Subcutaneous abdominal adipose tissue (tissue), 5 donors: ENCODE measurements at regions not wholly inside any gene's neighbourhood (a gene's known extent, or its start where the extent isn't known, plus 50 kb on each side); places are given as distances from the start of the nearest gene placed in this dataset.

Experiments
- H3K27ac ChIP-seq: one replicate; pipeline ENCODE4 v1.7.0; 2013; ENCODE audit warnings: low read depth, mild to moderate bottlenecking, inconsistent platforms, low read length, moderate library complexity
- H3K27me3 ChIP-seq, 5 donors: one replicate each; pipeline ENCODE4 v1.7.0; 2013; ENCODE audit warnings: low read length in 5 of 5, inconsistent platforms in 1 of 5; ENCODE audit not compliant: control insufficient read depth in 5 of 5, insufficient read depth in 4 of 5
- H3K36me3 ChIP-seq, 5 donors: one replicate each; pipeline ENCODE4 v1.7.0; 2013; ENCODE audit warnings: low read length in 5 of 5; ENCODE audit not compliant: control insufficient read depth in 5 of 5, insufficient read depth in 5 of 5
- H3K4me1 ChIP-seq, 5 donors: one replicate each; pipeline ENCODE4 v1.7.0; 2013; ENCODE audit warnings: low read length in 5 of 5, mild to moderate bottlenecking in 3 of 5, moderate library complexity in 1 of 5; ENCODE audit not compliant: control insufficient read depth in 5 of 5, insufficient read depth in 5 of 5
- H3K4me3 ChIP-seq, 5 donors: one replicate each; pipeline ENCODE4 v1.7.0; 2013; ENCODE audit warnings: low read length in 5 of 5, low read depth in 1 of 5
- H3K9ac ChIP-seq, 5 donors: one replicate each; pipeline ENCODE4 v1.7.0; 2013; ENCODE audit warnings: low read length in 5 of 5, mild to moderate bottlenecking in 4 of 5, moderate library complexity in 3 of 5
- H3K9me3 ChIP-seq, 5 donors: one replicate each; pipeline ENCODE4 v1.7.0; 2013; ENCODE audit warnings: low read length in 5 of 5; ENCODE audit not compliant: control insufficient read depth in 5 of 5
- donor health status: healthy.
- donor health status: healthy.
- donor health status: healthy.
- donor health status: healthy.
- donor health status: healthy.

GRCh38 chr11:109733245-109733644 lies 311.3 kb downstream of the C11orf87 start:
- H3K36me3 ChIP-seq, result no peaks in the 10 kb centered on the region
- H3K27me3 ChIP-seq, result no peaks in the 10 kb centered on the region
- no peak overlapping the region for H3K4me3 ChIP-seq
- peaks cover 0 to 6% (median 3%) of the 10 kb centered on the region in 5 donors for H3K4me1 ChIP-seq
- H3K9ac ChIP-seq, result no peak overlapping the region
- H3K9me3 ChIP-seq, result no peaks in the 10 kb centered on the region
- no peak overlapping the region for H3K27ac ChIP-seq

DNA sequence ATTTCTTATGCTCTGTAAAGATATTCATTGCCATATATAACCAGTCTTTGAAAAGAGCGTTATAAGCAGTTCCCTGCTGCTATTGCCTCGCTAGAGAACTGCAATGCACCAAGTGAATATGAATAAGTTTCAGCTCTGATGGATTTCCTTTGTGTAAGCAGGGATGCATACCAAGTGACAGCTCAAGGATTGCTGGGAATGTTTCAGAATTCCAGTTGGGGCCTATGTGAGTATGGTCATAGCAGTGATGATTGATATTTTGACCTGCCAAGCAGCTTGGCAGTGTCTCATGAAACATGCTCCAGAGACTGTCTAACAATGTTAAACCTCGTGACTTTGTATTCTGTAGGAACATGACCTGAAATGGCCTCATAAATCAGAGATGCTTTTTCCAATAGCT lies 312.6 kb downstream of the C11orf87 start:
- H3K27ac ChIP-seq, result no peak overlapping the region

GRCh38 chr11:109735128-109735527 lies 313.1 kb downstream of the C11orf87 start:
- no peak overlapping the region for H3K4me3 ChIP-seq
- H3K27ac ChIP-seq, result no peak overlapping the region
- no peaks in the 10 kb centered on the region for H3K9me3 ChIP-seq
- peaks cover 0 to 6% (median 3%) of the 10 kb centered on the region in 5 donors for H3K4me1 ChIP-seq
- H3K36me3 ChIP-seq, result no peaks in the 10 kb centered on the region
- H3K27me3 ChIP-seq, result no peaks in the 10 kb centered on the region
- no peak overlapping the region for H3K9ac ChIP-seq

More for the DNA sequence above, 312.6 kb downstream of the C11orf87 start:
- H3K4me1 ChIP-seq, result peaks cover 0 to 6% (median 3%) of the 10 kb centered on the region in 5 donors
- no peak overlapping the region for H3K4me3 ChIP-seq
- no peaks in the 10 kb centered on the region for H3K36me3 ChIP-seq
- H3K9me3 ChIP-seq, result no peaks in the 10 kb centered on the region
- H3K9ac ChIP-seq, result no peak overlapping the region
- no peaks in the 10 kb centered on the region for H3K27me3 ChIP-seq

DNA sequence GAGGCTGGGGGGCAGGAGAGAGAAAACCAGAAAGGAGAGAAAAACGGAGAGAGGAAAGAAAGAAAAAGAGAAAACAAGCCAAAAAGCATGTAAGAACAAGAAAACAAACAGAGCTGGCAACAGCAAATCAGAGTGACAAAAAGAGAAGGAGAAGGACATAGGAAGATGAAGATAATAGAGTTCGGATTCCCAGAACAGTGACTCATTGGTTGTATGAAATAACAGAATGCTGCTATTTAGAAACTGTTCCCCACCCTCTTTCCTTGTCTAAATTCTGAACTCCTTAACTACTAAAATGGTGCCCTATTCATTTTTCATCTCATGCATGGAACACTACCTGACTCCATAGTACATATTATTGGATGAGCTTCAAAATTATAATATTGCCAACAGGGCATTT lies 317.4 kb downstream of the C11orf87 start:
- Histone ChIP-seq H3K27ac (no peak overlapping the region), H3K4me1 (peaks cover 0 to 6% (median 3%) of the 10 kb centered on the region in 5 donors), H3K4me3 (no peak overlapping the region), H3K36me3 (no peaks in the 10 kb centered on the region), H3K9me3 (no peaks in the 10 kb centered on the region), H3K27me3 (no peaks in the 10 kb centered on the region), H3K9ac (no peak overlapping the region)

DNA sequence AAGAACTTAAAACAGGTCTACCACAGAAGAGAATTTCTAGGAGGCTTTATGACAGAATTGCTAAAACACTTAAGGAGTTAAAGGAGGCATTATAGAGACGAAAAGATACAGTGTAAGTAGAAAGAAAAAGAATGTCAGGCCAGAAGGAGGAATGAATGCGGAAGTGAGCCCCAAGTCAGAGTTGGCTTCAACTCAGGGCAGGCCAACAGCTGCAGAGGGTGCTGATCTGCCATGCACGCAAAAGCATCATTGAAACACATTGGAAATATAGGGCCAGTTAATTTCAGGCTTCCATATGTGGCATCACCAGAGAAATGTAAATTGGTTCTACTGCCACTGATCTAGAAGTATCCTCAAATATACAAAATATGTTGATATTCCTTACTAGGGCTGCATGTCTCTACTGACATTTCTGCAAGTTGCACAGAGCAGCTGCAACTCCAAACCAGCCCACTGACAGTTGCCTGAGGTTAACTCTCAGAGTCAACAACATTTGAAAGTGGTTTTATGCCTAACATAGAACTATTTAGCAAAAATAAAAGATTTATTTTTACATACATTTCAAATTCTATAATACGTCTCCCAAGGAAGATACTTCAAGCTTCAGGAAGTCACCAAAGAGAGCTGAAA lies 324.1 kb downstream of the C11orf87 start:
- peaks cover 0 to 9% (median 0%) of the 10 kb centered on the region in 5 donors for H3K4me1 ChIP-seq

DNA sequence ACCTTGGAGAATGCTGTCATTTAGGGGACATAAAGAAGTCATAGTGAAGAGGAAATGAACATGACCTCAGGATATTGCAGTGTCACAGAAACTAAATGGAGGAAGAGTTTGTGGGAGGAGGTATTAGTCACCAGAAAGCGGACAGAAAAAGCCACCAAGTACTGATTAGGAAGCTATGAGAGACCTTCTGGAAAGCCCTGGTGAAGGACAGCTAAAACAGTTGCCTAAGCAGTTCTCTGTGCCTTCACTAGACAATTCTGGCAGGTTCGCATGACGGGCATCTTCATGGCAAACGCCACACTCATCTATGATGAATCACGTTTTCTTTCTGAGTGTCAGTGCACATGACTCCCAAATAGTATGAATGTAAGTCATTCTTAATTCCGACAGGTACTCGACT lies 325.8 kb downstream of the C11orf87 start:
- H3K27me3 ChIP-seq, result no peaks in the 10 kb centered on the region
- no peaks in the 10 kb centered on the region for H3K9me3 ChIP-seq
- H3K4me1 ChIP-seq, result peaks cover 0 to 9% (median 0%) of the 10 kb centered on the region in 5 donors
- H3K27ac ChIP-seq, result no peak overlapping the region
- no peak overlapping the region for H3K9ac ChIP-seq
- no peaks in the 10 kb centered on the region for H3K36me3 ChIP-seq
- no peak overlapping the region for H3K4me3 ChIP-seq

More for the DNA sequence above, 324.1 kb downstream of the C11orf87 start:
- Histone ChIP-seq H3K27ac (no peak overlapping the region), H3K4me3 (no peak overlapping the region), H3K27me3 (no peaks in the 10 kb centered on the region), H3K36me3 (no peaks in the 10 kb centered on the region), H3K9me3 (no peaks in the 10 kb centered on the region), H3K9ac (no peak overlapping the region)

DNA sequence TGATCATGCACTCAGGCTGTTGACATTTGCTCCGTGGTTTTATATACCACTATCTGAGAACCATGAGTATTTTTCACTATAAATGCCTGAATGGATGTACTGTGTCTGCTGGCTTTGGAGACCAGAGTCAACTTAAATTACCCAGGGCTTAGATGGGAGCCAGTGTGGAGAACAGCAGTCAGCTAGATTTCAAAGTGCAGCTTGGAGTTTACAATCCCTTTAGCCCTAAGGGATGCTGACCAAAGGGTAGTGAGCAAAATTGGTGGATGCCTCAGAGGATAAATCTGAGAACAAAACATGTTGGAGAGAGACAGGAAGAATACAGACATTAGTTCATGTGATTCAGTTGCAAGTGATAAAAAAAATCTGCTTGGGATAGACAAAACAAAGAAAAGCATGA lies 327.5 kb downstream of the C11orf87 start:
- no peak overlapping the region for H3K4me3 ChIP-seq
- H3K9me3 ChIP-seq, result no peaks in the 10 kb centered on the region
- H3K27ac ChIP-seq, result no peak overlapping the region
- H3K4me1 ChIP-seq, result peaks cover 0 to 9% (median 0%) of the 10 kb centered on the region in 5 donors
- H3K36me3 ChIP-seq, result no peaks in the 10 kb centered on the region
- H3K27me3 ChIP-seq, result no peaks in the 10 kb centered on the region
- H3K9ac ChIP-seq, result no peak overlapping the region

DNA sequence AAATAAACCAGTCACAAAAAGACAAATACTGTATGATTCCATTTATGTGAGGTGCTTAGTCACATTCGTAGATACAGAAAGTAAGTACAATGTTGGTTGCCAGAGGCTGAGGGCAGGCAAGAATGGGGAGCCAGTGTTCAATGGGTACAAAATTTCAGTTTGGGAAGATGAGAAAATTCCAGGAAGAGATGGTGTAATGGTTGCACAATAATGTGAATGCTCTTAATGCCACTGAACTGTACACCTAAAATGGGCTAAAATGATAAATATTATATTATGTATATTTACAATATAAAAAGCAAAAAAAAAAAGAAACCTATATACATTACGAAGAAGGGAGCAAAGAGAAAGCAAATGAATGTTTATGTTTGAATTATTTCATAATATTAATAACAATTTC lies 329.0 kb downstream of the C11orf87 start:
- no peak overlapping the region for H3K27ac ChIP-seq
- H3K9ac ChIP-seq, result no peak overlapping the region
- no peaks in the 10 kb centered on the region for H3K27me3 ChIP-seq
- H3K9me3 ChIP-seq, result no peaks in the 10 kb centered on the region
- H3K4me3 ChIP-seq, result no peak overlapping the region
- H3K4me1 ChIP-seq, result peaks cover 0 to 9% (median 0%) of the 10 kb centered on the region in 5 donors
- H3K36me3 ChIP-seq, result no peaks in the 10 kb centered on the region

DNA sequence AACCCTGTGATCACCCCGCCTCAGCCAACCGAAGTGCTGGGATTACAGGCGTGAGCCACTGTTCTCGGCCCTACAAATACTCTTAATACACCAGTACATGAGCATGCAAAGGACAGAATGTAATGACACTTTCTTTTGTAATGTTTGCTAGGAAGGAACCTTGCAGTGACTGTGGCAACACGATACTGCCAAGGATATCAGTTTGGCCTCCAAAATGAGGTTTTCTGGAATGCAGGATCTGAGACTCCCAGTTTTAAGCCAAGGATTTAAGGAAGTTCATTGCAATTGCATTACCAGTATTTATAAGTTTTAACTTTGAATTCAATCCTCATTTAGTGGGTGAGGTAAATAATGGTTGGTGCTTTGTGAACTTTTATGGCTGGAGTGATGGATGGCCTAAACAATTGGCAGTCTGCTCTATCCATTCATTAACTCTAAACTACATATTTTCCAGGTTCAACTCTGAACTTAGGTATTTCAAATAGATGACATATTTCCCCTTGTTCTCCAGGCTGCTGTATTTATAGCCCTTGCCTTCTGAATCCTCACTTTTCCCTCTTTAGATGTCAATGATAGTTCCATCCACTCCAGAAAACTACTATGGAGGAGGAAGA lies 330.3 kb downstream of the C11orf87 start:
- Histone ChIP-seq H3K27me3 (no peaks in the 10 kb centered on the region), H3K27ac (no peak overlapping the region), H3K4me1 (peaks cover 0 to 9% (median 0%) of the 10 kb centered on the region in 5 donors), H3K9me3 (no peaks in the 10 kb centered on the region), H3K4me3 (no peak overlapping the region), H3K36me3 (no peaks in the 10 kb centered on the region), H3K9ac (no peak overlapping the region)

DNA sequence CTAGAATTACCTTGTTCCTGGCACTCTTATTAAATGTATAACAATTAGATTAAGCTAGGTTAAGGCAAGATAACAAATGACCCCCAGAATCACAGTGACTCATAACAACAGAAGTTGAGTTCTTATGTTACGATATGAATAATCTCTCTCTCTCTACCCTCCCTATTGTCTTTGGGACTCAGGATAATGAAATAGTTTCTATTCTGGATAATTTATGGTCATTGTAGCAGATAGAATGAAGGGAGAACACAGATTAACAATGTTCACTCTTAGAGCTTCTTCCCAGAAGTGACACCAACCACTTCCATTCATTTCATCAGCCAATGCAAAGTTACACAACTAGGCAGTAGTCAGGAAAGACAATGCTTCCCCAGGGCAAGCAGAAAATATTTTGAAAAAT lies 334.5 kb downstream of the C11orf87 start:
- Histone ChIP-seq H3K4me3 (no peak overlapping the region), H3K36me3 (no peaks in the 10 kb centered on the region), H3K9ac (no peak overlapping the region), H3K9me3 (peaks cover 0 to 2% (median 0%) of the 10 kb centered on the region in 5 donors), H3K27ac (no peak overlapping the region), H3K4me1 (no peaks in the 10 kb centered on the region), H3K27me3 (no peaks in the 10 kb centered on the region)
